Left hindlimb (tissue), 1 donor: ENCODE measurements at regions not wholly inside any gene's neighbourhood (a gene's known extent, or its start where the extent isn't known, plus 50 kb on each side); places are given as distances from the start of the nearest gene placed in this dataset.

Experiments used
- DNase-seq: peaks from one replicate; pipeline ENCODE4 v3.0.0-alpha.2; 2018

DNA sequence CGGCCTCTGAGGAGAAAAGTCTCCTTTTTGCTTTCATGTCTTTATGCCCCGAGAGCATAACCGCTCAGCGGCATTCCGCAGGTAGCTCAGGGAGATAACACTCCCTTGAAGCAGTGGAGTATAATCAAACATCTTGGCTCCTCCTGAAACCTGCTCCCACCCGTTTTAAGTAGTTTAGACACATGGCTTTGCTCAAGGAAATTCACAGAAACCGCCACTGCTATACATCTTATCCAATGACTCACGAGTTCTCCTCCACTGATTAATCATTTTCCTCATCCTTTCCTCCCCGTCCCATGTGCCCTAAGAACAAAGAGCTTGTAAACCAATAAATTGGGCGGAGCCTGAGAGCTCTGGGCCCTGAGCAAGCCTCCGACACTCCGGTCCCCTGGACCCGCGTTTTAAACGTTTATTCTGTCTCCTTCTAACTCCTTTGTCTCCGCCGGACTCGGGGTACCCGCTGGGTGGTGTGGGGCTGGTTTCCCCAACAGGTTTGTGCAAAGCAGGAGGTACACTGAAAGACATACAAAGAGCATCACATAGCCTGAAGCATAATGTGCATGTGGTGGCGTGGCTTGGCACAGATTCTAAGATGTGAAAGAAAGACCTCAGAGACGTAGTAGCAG is 401.2 kb downstream of the TLL1 start:
- DNase-seq = no peak

DNA sequence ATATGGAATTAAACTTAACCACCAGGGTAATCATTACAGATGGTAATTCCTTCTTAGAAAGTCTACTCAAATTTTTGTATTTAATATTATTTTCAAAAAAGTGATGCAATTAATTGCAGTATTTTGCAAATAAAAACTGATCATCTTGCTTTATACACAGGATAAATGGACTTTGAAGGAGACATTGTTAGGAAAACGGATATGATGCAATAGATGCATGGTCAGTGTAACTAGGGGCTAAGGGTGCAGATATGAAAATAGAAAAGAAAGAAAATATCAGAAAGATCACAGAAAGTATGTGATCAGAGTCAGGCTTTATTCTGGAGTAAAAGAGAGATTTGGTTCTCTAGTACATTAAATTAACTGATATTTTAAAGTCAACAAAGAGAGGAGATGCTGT is 401.7 kb downstream of the TLL1 start:
- DNase-seq = no peak

DNA sequence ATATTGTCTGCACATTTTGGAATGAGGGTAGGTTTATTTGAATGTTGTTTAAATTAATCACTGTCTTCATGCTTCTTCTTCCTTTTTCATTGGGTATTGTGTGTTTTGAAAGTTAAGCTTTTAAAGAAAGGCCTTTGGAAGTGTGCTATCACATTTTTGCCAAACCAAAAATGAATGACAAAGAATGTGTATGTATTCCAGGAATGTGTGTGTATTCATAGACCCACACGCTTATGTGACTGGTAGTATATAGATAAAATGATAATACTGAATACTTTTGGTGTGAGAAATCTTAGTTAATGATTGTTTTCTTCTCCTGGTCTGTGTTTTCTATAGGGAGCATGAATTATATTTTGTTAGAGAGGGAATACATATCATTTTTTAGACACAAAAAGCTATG is 404.4 kb downstream of the TLL1 start:
- no peak for DNase-seq

DNA sequence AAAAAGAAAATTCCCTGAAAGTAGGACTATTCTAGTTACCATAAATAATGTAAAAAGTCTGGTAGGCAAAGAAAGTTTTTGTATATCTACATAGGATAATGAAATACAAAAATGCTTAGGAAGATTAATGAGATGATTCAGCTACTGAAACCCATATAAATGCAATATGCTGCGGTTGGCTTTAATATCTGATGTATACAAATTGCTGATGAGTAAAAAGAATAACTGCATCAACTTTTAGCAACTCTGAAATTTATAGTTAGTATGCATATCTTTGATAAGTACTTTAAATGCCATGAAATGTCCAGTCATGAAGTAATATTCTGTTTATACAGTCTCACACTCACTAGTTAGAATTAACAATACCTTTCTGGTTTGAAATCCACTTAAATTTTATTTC is 404.8 kb downstream of the TLL1 start:
- DNase-seq = no peak

DNA sequence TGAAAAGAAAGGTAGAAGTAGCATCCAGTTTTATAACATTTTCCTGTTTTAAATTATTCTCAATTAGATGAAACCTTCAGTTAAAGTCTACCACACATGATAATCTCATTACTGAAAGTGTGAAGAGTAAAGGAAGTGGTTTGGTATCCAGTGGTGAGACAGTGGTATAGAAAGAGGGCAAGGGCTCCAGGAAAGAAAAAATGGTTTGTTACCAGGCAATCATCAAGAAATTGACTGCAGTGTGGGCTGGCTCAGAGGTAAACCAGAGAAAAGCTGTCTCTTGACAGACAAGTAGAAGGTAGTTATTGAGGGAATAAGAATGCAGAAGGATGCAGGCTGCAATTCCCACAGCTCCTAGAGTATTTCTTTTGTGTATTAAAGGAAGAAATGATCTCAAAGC is 406.2 kb downstream of the TLL1 start:
- DNase-seq = no peak

DNA sequence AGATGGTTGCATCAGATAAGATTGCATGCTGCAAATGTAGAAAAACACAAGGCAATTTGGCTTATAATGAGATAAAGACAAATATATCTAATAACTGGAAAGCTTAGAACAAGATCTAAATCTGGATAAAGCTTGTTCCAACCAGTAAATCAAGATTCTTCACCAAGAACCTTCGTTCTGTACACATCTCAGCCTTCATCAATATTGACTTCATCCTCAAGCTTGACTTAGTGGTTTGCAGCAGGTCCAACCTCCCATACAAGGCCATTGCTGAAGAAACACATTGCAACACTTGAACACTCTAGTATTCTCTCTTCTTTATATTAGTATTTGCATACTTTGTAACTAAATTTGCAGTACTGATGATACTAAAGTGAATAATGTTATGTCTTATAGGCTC is 407.6 kb downstream of the TLL1 start:
- no peak for DNase-seq

DNA sequence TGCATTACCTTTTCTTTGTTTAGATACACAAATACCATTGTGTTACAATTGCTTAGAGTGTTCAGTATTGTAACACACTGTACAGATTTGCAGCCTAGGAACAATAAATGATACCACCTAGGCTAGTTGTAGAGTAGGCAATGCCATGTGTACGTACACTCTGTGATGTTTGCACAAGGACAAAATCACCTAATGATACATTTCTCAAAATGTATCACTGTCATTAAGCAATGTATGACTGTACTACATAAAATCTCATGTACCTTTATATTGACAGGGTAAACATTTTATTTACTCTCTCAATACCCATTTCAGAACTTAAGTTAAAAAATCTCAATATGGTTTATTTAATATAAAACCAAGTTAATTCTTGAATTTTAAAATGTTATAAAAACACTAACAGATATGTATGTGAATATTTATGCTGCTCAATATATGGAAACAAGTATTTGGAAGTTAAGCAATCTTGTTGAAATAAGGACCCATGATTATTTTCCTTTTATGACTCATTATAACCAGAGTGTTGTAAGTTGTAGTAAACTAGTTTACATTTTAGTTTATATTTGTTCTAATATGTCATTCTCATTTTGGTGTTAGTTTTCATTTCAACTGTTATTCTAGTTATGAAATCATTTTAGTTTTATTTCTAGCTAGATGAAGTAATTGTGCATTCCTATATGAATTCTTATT is 409.2 kb downstream of the TLL1 start:
- no peak for DNase-seq

DNA sequence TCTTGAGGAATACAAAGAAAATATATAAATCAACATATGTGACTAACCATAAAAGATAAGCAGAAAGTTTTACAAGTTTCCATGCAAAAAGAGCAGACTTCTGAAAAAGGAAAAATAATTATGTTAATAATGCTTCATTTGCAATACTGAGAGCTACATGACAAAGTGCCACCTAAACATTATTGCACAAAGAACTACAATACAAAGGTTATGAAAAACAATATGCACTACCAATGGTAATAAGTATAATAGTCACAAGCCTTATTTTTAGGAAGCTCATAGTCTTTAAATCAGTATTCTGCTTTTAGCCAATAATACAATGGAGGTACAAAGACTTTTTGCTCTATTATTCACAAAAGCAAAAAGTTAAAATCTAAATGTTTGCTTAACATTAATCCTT is 411.2 kb downstream of the TLL1 start:
- DNase-seq = no peak

DNA sequence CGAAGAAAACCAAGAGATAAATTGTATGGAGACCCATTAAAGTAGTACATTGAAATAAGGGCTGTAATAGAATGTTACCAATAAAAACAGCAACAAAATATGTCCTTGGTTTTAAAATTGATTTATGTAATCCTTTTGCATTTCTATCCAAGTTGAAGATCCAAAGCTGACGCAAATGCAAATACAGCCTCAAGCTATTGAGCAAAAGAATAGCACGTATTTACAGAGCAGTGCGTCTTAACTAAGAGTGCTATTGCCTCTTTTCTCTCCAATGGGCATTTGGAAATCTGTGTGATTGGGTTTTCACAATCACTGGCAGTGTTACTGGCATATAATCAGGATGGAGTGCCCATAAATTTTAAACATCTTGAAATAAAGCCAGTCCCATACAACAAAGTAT is 417.4 kb downstream of the TLL1 start:
- DNase-seq = no peak

DNA sequence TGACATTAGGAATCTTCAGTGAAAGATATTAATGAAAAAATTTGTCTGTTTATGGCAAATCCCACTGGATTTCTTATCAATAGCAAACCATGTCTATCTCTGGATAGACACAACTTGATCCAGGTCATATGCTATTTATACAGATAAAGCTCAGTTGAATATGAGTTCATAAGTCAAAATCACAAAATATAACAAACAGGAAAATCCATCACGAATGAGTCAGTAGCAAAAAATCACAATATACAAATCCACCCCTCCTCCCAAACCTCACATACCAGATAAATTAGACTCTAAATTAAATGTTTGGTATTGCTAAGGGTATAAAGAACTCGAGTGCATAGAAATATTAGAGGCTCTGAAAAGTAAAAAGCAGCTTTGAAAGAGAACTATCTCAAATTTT is 420.5 kb downstream of the TLL1 start:
- no peak for DNase-seq

DNA sequence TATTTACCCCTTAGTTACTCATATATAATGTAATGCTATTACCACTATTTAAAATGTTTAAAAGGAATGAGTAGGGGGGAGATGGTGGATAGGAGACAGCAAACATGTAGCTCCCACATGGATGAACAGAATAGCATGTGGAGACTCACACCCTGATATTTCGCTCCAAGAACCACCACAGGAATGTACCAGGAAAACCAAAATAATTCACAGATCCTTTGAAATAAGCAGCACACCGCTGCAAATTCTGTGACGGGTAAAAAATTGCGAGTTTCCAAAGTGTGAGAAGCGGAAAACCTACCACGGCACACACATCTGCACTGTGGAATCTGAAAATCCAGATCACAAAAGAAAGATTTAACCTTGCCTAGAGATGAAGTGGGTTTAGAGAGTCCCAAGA is 428.2 kb downstream of the TLL1 start:
- DNase-seq = no peak

DNA sequence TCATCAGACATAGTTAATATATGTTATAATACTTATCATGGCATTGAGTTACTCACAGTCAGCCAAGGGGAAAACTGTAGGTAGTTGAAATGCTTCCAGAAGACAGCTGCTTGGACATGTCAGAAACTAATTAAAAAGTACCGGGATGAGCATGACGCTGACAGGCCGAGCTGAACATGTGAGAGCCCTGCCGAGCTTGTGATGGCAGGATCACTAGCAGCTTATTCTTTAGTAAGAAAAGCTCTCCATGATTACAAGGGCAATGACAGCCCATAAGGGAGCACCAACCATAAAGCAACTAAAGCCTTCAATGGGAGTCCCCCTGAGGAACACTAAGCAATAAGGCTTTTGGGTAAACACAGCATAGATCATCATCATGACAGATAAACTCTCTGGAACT is 435.6 kb downstream of the TLL1 start:
- no peak for DNase-seq

DNA sequence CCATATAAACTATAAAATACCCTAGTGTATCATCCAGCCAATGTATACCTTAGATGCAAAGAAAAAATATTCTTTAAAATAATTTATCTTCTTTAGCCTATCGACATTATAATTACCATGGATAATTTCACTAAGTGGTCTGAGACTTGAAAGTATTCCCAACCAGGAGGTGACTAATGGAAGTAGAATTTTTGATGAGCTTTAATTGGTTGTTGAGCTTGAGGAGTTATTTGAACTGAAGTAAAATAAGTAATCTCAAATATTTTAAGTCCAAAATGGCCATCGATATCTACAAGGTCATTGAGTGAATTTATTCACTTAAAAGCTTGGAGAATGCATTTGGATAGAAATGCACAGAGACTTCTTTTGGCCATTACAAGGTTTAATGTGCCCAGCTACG is 436.2 kb downstream of the TLL1 start:
- no peak for DNase-seq

DNA sequence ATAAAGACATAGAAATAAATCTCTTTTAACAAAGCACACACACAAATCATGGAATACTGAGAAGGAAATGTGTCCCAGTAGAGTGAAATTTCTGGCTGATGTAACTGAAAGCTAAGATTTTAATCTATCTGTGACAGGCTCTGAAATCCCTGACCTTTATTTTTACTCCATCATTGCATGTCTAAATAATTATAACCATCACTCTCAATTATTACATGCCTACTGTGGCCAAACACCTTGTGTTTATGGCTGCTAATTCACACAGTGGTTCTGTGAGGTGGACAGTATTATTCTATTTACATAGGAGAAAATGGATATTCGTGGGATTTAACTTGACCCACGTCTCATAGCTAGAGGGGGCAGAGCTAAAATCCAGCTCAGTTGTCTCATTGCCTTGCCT is 438.1 kb downstream of the TLL1 start:
- no peak for DNase-seq

DNA sequence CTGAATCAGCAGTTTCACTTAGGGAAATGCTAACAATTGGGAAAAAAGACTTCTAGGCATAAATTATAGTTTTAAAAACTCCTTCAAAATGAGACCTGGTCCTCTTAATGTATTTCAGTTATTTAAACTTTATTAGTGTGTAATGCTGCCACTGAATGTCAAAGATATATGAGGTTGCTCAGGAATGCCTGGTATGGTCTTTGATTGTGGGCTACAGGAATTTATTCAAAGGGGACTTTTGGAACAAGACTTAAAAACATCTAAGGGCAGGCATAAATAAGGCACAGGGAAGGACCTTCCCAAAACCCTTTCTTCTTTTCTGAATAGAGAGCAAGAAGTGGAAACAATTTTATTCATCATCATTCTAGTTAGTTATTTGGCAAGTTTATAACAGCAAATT is 439.1 kb downstream of the TLL1 start:
- DNase-seq = no peak

DNA sequence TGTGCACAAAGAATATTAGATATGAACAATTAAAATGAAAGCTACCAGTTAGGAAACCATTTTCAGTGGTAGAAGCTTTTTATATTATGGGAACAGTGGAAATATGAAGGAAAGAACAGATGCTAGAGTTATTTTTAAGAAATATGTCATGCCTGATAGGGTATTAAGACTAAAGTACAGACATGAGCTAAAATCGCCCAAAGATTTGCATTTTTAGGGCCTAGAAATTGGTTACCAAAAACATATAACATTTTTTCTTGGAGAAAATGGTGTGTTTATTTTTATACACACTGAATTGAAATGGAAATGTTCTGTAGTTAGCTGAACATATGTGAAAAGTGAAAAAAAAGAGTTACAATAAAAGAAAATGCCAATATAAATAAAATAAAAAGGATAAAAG is 441.9 kb downstream of the TLL1 start:
- DNase-seq = no peak

DNA sequence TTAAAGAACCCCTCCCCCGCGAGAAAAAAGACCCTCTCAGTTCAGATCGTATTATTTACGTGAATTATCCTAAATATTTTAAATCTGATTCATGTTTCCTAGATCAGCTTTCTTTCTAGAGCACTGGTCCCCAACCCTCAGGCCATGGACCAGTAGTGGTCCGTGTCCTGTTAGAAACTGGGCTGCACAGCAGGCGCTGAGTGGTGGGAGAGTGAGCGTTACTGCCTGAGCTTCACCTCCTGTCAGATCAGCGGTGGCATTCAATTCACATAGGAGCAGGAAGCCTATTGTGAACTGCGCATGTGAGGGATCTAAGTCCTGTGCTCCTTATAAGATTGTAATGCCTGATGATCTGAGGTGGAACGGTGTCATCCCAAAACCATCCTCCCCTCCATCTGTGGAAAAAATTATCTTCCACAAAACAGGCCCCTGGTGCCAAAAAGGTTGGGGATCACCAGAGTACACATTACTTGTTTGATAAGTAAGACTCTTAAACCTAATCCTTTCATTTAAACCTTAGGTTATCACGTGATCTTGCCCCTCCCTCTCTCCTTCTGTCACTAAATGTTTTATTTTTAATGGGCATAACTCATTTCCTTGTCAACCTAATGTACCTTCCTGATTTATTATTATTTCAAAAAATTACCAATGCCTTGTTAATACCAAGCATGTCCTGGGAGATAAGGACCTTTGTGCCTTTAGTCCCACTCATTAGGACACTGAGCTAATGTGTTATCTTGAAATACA is 442.9 kb downstream of the TLL1 start:
- DNase-seq = no peak

DNA sequence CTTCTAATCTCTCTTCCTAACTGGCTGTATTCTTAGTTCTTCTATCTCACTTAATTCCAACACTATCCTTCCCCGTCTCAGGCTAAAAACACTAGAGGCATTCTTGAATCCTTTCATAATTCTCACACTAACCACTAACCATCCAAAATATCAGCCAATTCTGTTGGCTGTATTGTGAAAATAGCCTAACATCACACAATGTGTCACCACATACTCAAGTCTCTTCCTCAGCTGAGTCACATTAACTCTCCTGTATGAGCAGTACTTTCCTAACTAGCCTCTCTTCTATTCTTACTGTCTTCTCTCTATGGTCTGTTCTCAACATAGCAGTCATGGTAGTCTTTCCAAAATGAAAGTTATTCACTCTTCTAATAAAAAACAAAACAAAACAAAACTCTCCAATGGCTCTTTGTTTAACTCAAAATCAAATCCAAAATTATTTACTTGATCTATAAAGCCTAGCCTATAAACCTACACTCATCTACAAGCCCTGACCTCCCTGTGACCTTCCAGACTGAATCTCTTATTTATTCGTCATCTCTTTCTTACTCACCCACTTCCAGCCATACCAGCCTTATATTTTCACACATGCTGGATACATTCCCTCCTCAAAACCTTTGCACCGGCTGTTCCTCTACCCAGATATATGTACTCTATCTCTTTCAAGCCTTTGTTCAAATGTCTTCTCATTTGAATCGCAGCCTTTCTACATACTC is 445.9 kb downstream of the TLL1 start:
- no peak for DNase-seq

DNA sequence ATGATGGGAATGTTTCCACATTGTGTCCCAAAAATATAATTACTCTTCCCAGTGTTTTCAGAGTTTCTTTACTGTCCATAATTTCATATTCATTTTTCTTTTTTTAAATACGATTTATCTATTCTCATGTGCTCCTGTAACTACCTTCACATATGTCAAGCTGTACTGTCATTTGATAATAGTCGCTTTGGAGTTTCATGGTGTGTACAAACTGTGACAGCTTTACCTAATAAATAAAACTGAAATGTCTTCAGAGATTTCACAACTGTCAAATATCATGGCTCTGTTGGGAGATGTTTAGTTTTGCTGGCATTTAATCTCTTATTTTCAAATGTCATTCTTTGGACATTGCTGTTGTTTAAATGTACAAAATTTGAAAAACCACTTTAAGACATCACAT is 450.2 kb downstream of the TLL1 start:
- no peak for DNase-seq

DNA sequence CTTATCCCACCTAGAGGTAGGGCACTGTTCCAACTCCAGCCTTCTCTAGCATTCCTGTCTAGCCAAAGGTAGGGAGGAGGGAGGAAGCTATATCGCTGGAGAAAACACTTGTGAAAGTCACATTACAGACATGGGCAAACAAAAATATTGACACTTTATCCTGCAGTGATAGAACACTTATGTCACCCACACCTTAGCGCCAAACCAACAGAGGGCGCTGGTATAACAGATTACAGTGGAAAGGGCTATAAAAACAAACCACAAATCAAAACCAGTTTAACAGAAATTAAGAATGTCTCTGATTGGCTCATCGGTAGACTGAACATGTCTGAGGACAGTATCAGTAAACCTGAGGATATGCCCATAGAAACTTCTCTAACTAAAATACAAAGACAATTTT is 451.3 kb downstream of the TLL1 start:
- no peak for DNase-seq

DNA sequence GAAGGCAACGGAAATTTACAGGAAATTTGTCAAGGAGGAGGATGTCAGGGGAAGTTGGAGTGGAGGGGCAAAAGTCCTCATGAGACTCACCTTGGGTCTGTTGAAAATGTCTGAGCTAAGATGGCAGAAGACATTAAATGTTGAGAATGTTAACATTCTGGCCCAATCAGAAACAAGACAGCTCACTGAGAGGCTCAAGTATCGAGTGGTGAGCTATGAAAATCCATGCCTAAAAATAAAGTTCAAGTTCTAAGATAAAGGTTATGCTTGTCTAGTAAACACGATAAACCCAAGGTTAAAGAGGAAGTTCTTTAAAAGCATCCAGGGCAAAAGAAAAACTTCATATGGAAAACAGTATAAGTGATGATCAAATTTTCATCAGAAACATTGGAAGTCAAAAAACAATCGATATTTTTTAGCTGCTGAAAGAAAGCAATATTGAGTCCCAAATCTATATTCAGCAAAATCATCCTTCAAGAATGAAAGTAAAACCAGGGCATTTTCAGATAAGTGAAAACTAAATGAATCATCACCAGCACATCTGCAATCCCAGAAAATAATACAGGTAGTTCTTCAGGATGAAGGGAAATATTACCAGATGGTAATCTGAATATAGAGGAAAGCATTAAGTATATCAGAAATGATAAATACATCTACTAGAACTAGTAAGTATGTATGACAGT is 462.4 kb downstream of the TLL1 start:
- DNase-seq = no peak

DNA sequence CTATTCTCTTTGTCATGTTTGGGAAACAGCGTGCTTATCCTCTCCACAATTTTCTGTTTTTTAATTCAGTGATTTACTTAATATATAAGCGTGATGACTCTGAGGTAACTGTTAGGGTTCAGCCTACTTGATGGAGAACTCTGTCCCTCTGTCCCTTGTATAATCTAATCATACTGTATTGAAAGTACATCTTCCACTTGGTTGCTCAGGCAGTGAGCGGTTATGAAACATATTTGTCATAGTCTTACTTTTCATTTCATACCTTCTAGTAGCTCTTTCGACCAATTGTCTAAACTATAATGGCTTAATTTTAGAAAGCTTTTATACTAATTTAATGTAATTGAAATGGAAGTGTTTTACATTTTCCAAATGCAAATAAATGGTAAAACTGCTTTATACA is 469.0 kb downstream of the TLL1 start:
- DNase-seq = no peak

DNA sequence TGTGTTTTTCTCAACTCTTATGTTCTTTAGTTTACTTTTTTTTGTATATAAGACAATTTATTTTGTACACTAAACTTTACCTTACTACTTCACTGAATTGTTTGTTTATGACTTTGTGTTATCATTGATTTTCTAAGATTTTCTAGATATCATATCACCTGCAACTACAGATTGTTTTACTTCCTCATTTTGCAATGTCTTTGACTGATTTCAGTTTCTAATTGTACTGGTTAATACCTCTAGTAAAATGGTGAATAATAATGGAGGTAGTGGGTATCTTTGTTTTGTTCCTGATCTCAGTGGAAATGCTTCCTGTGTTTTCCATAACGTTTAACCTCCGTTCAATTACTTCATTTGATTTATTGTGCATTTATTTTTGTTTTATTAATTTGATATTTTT is 490.2 kb downstream of the TLL1 start:
- DNase-seq = no peak
